Rectal smooth muscle tissue (tissue), 1 donor: ENCODE measurements at regions not wholly inside any gene's neighbourhood (a gene's known extent, or its start where the extent isn't known, plus 50 kb on each side); places are given as distances from the start of the nearest gene placed in this dataset.

Source experiments
- H3K27ac ChIP-seq: one replicate; pipeline ENCODE4 v1.7.0; 2013; ENCODE audit warnings: low read depth, low read length, inconsistent platforms
- H3K27me3 ChIP-seq: one replicate; pipeline ENCODE4 v1.7.0; 2013; ENCODE audit warnings: low read length; ENCODE audit not compliant: control insufficient read depth, insufficient read depth
- H3K36me3 ChIP-seq: one replicate; pipeline ENCODE4 v1.7.0; 2013; ENCODE audit warnings: low read length; ENCODE audit not compliant: control insufficient read depth, insufficient read depth
- H3K4me1 ChIP-seq: one replicate; pipeline ENCODE4 v1.7.0; 2013; ENCODE audit warnings: low read length; ENCODE audit not compliant: control insufficient read depth, insufficient read depth
- H3K4me3 ChIP-seq: one replicate; pipeline ENCODE4 v1.7.0; 2013; ENCODE audit warnings: low read length
- H3K9ac ChIP-seq: one replicate; pipeline ENCODE4 v1.7.0; 2013; ENCODE audit warnings: low read length

GRCh38 chr11:101401245-101401644 lies 182.6 kb downstream of the TRPC6 start:
- Histone ChIP-seq H3K36me3 (no peaks in the 10 kb centered on the region), H3K27ac (no peak overlapping the region), H3K4me3 (no peak overlapping the region), H3K27me3 (no peaks in the 10 kb centered on the region), H3K9ac (no peak overlapping the region), H3K4me1 (peaks cover 2% of the 10 kb centered on the region)

- Histone ChIP-seq H3K27ac (no peak overlapping the region), H3K4me1 (no peaks in the 10 kb centered on the region), H3K4me3 (no peak overlapping the region), H3K27me3 (no peaks in the 10 kb centered on the region), H3K9ac (no peak overlapping the region), H3K36me3 (no peaks in the 10 kb centered on the region)
These were observed 185.8 kb downstream of the TRPC6 start for GRCh38 chr11:101397979-101398378.

- no peaks in the 10 kb centered on the region for H3K36me3 ChIP-seq
- H3K4me1 ChIP-seq, result no peaks in the 10 kb centered on the region
- H3K4me3 ChIP-seq, result no peak overlapping the region
- H3K9ac ChIP-seq, result no peak overlapping the region
- H3K27me3 ChIP-seq, result no peaks in the 10 kb centered on the region
- H3K27ac ChIP-seq, result no peak overlapping the region
These were observed 193.3 kb downstream of the TRPC6 start for GRCh38 chr11:101390539-101390938.

- Histone ChIP-seq H3K4me1 (no peaks in the 10 kb centered on the region), H3K4me3 (no peak overlapping the region), H3K27ac (no peak overlapping the region), H3K9ac (no peak overlapping the region), H3K36me3 (no peaks in the 10 kb centered on the region), H3K27me3 (no peaks in the 10 kb centered on the region)
These were observed 214.0 kb downstream of the TRPC6 start for GRCh38 chr11:101369835-101370234.

- Histone ChIP-seq H3K4me3 (no peak overlapping the region), H3K36me3 (no peaks in the 10 kb centered on the region), H3K27me3 (no peaks in the 10 kb centered on the region), H3K27ac (no peak overlapping the region), H3K4me1 (no peaks in the 10 kb centered on the region), H3K9ac (no peak overlapping the region)
These were observed 220.0 kb downstream of the TRPC6 start for GRCh38 chr11:101363706-101364275.

GRCh38 chr11:101362643-101363042 lies 221.2 kb downstream of the TRPC6 start:
- no peak overlapping the region for H3K4me3 ChIP-seq
- no peaks in the 10 kb centered on the region for H3K36me3 ChIP-seq
- no peaks in the 10 kb centered on the region for H3K4me1 ChIP-seq
- no peaks in the 10 kb centered on the region for H3K27me3 ChIP-seq
- H3K9ac ChIP-seq, result no peak overlapping the region
- no peak overlapping the region for H3K27ac ChIP-seq

GRCh38 chr11:101357771-101358170 lies 226.0 kb downstream of the TRPC6 start:
- H3K27ac ChIP-seq, result no peak overlapping the region
- no peaks in the 10 kb centered on the region for H3K27me3 ChIP-seq
- no peak overlapping the region for H3K9ac ChIP-seq
- H3K4me1 ChIP-seq, result no peaks in the 10 kb centered on the region
- H3K36me3 ChIP-seq, result no peaks in the 10 kb centered on the region
- no peak overlapping the region for H3K4me3 ChIP-seq

- no peak overlapping the region for H3K9ac ChIP-seq
- no peaks in the 10 kb centered on the region for H3K27me3 ChIP-seq
- H3K4me3 ChIP-seq, result no peak overlapping the region
- H3K27ac ChIP-seq, result no peak overlapping the region
- H3K36me3 ChIP-seq, result no peaks in the 10 kb centered on the region
- H3K4me1 ChIP-seq, result no peaks in the 10 kb centered on the region
These were observed 225.2 kb upstream of the PGR start for GRCh38 chr11:101354801-101355200.

GRCh38 chr11:101348786-101349185 lies 219.2 kb upstream of the PGR start:
- Histone ChIP-seq H3K36me3 (no peaks in the 10 kb centered on the region), H3K27me3 (no peaks in the 10 kb centered on the region), H3K4me3 (no peak overlapping the region), H3K9ac (no peak overlapping the region), H3K27ac (no peak overlapping the region), H3K4me1 (no peaks in the 10 kb centered on the region)

- Histone ChIP-seq H3K4me3 (no peak overlapping the region), H3K9ac (no peak overlapping the region), H3K4me1 (no peaks in the 10 kb centered on the region), H3K27me3 (no peaks in the 10 kb centered on the region), H3K27ac (no peak overlapping the region), H3K36me3 (no peaks in the 10 kb centered on the region)
These were observed 217.0 kb upstream of the PGR start for GRCh38 chr11:101346591-101346990.

GRCh38 chr11:101345891-101346290 lies 216.3 kb upstream of the PGR start:
- Histone ChIP-seq H3K4me3 (no peak overlapping the region), H3K4me1 (no peaks in the 10 kb centered on the region), H3K9ac (no peak overlapping the region), H3K27me3 (no peaks in the 10 kb centered on the region), H3K27ac (no peak overlapping the region), H3K36me3 (no peaks in the 10 kb centered on the region)

GRCh38 chr11:101342307-101342706 lies 212.7 kb upstream of the PGR start:
- Histone ChIP-seq H3K4me1 (no peaks in the 10 kb centered on the region), H3K27me3 (no peaks in the 10 kb centered on the region), H3K4me3 (no peak overlapping the region), H3K9ac (no peak overlapping the region), H3K36me3 (no peaks in the 10 kb centered on the region), H3K27ac (no peak overlapping the region)

- no peak overlapping the region for H3K27ac ChIP-seq
These were observed 212.0 kb upstream of the PGR start for GRCh38 chr11:101341578-101341977.

More at GRCh38 chr11:101341578-101341977, 212.0 kb upstream of the PGR start:
- H3K27me3 ChIP-seq, result no peaks in the 10 kb centered on the region
- no peak overlapping the region for H3K4me3 ChIP-seq
- no peaks in the 10 kb centered on the region for H3K36me3 ChIP-seq
- H3K9ac ChIP-seq, result no peak overlapping the region
- no peaks in the 10 kb centered on the region for H3K4me1 ChIP-seq
